Loucy (cell line): ENCODE measurements at regions not wholly inside any gene's neighbourhood (a gene's known extent, or its start where the extent isn't known, plus 50 kb on each side); places are given as distances from the start of the nearest gene placed in this dataset.

Source experiments
- H2AFZ ChIP-seq: fragments of 200-600 bp; sonication (generic); 2 replicates; pipeline ENCODE4 v1.6.0; 2016; ENCODE audit warnings: antibody characterized with exemption, mild to moderate bottlenecking, low read length, moderate library complexity
- H3F3A ChIP-seq: fragments of 200-600 bp; 2 replicates; pipeline ENCODE4 v1.6.0; 2016; ENCODE audit warnings: antibody characterized with exemption, low read depth, mild to moderate bottlenecking
- H3K27me3 ChIP-seq: fragments of 200-600 bp; sonication (generic); 2 replicates; pipeline ENCODE4 v1.6.1; 2014; ENCODE audit warnings: low read length, mild to moderate bottlenecking; ENCODE audit not compliant: insufficient read depth, poor library complexity, severe bottlenecking
- H3K36me3 ChIP-seq: fragments of 200-600 bp; sonication (generic); 2 replicates; pipeline ENCODE4 v1.6.1; 2016; ENCODE audit warnings: low read length; ENCODE audit not compliant: insufficient read depth
- H3K4me1 ChIP-seq: fragments of 200-600 bp; sonication (generic); 2 replicates; pipeline ENCODE4 v1.5.1; 2014; ENCODE audit warnings: low read length, mild to moderate bottlenecking; ENCODE audit not compliant: insufficient read depth, poor library complexity, severe bottlenecking
- H3K4me2 ChIP-seq: fragments of 200-600 bp; sonication (generic); 2 replicates; pipeline ENCODE4 v1.6.0; 2014; ENCODE audit warnings: antibody characterized with exemption, low read length, low read depth, mild to moderate bottlenecking; ENCODE audit not compliant: poor library complexity, severe bottlenecking
- H3K4me3 ChIP-seq: fragments of 200-600 bp; sonication (generic); 2 replicates; pipeline ENCODE4 v1.5.1; 2014; ENCODE audit warnings: low read length, mild to moderate bottlenecking, mixed read lengths; ENCODE audit not compliant: poor library complexity, severe bottlenecking
- H3K79me2 ChIP-seq: fragments of 200-600 bp; sonication (generic); 2 replicates; pipeline ENCODE4 v1.6.1; 2014; ENCODE audit warnings: low read length; ENCODE audit not compliant: insufficient read depth
- H3K9ac ChIP-seq: fragments of 200-600 bp; sonication (generic); 2 replicates; pipeline ENCODE4 v1.6.0; 2014; ENCODE audit warnings: mild to moderate bottlenecking, low read depth, low read length, moderate library complexity; ENCODE audit not compliant: poor library complexity, severe bottlenecking
- H3K9me2 ChIP-seq: fragments of 200-600 bp; sonication (generic); replicated peaks from 2 replicates; pipeline ENCODE4 v1.6.1; 2016; ENCODE audit warnings: low read depth, low read length, mixed read lengths
- H3K9me3 ChIP-seq: fragments of 200-600 bp; sonication (generic); 2 replicates; pipeline ENCODE4 v1.6.1; 2014; ENCODE audit warnings: mild to moderate bottlenecking, antibody characterized with exemption, low read length, low read depth; ENCODE audit not compliant: insufficient read depth
- H4K20me1 ChIP-seq: fragments of 200-600 bp; sonication (generic); 2 replicates; pipeline ENCODE4 v1.6.0; 2014; ENCODE audit warnings: antibody characterized with exemption, low read length, mild to moderate bottlenecking; ENCODE audit not compliant: insufficient read depth, poor library complexity, severe bottlenecking
- CTCF ChIP-seq: fragments of 200-600 bp; sonication (generic); conservative IDR thresholded peaks from 2 replicates; pipeline ENCODE4 v1.5.1; 2014; ENCODE audit warnings: mild to moderate bottlenecking, antibody characterized with exemption, low read length
- EZH2phosphoT487 ChIP-seq: fragments of 200-600 bp; IDR thresholded peaks from 2 replicates; pipeline ENCODE4 v1.6.1; 2018; ENCODE audit warnings: antibody characterized with exemption, mild to moderate bottlenecking, moderate library complexity, borderline replicate concordance

GRCh38 chr5:6088706-6089105 is 289.6 kb downstream of the MED10 start:
- Histone ChIP-seq H3K9ac (no peak overlapping the region), H3K4me2 (no peak overlapping the region), H3K4me3 (no peak overlapping the region), H3K9me2 (no peaks in the 10 kb centered on the region), H3K36me3 (no peaks in the 10 kb centered on the region), H3K79me2 (no peaks in the 10 kb centered on the region), H2AFZ (no peak overlapping the region), H3K4me1 (no peaks in the 10 kb centered on the region), H3K9me3 (peaks cover 4% of the 10 kb centered on the region; the same call in 1 of the 2 replicates), H3K27me3 (no peaks in the 10 kb centered on the region), H4K20me1 (no peaks in the 10 kb centered on the region), H3F3A (no peaks in the 10 kb centered on the region)
- TF ChIP-seq CTCF (no peak), EZH2phosphoT487 (no peak)

DNA sequence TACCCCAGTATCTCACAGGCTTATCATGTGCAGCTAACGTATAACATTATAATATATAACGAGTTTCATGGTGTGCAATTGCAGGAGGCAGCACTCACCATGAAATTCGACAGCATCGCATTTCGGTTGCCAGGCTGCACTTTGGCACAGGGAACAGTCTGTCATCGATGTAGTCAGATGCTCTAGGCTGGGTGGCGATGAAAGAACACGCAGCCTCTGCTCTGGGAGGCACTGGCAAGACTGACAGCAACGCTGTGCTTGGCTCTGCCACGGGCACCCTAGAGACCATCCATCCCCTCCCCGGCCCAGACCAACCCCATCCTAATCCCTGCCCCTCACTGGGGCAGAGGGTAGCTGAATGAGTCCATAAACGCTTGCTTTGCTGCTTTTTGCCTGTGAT is 290.8 kb downstream of the MED10 start:
- Histone ChIP-seq H3F3A (no peaks in the 10 kb centered on the region), H2AFZ (no peak overlapping the region), H3K9me2 (no peaks in the 10 kb centered on the region), H3K9me3 (peaks cover 6% of the 10 kb centered on the region; the same call in 1 of the 2 replicates), H3K4me3 (no peak overlapping the region), H3K27me3 (no peaks in the 10 kb centered on the region), H3K4me2 (no peak overlapping the region), H3K79me2 (no peaks in the 10 kb centered on the region), H3K36me3 (no peaks in the 10 kb centered on the region), H4K20me1 (no peaks in the 10 kb centered on the region), H3K9ac (no peak overlapping the region), H3K4me1 (no peaks in the 10 kb centered on the region)
- TF ChIP-seq CTCF (no peak), EZH2phosphoT487 (no peak)

GRCh38 chr5:6086871-6087270 is 291.5 kb downstream of the MED10 start:
- Histone ChIP-seq H4K20me1 (no peaks in the 10 kb centered on the region), H3K4me1 (no peaks in the 10 kb centered on the region), H3F3A (no peaks in the 10 kb centered on the region), H3K79me2 (no peaks in the 10 kb centered on the region), H3K36me3 (no peaks in the 10 kb centered on the region), H3K4me3 (no peak overlapping the region), H3K9me2 (no peaks in the 10 kb centered on the region), H3K9ac (no peak overlapping the region), H2AFZ (no peak overlapping the region), H3K4me2 (no peak overlapping the region), H3K27me3 (no peaks in the 10 kb centered on the region), H3K9me3 (peaks cover 7% of the 10 kb centered on the region; the same call in 1 of the 2 replicates)
- TF ChIP-seq EZH2phosphoT487 (no peak), CTCF (no peak)
